ENCODE measurements at regions not wholly inside any gene's neighbourhood (a gene's known extent, or its start where the extent isn't known, plus 50 kb on each side); places are given as distances from the start of the nearest gene placed in this dataset.

- TF ChIP-seq SMAD1 (CRISPR knock-in tag; IDR thresholded peaks at IDR 0.05; ENCODE audit: borderline replicate concordance, low read depth) = no peak
- no peak for TF ChIP-seq ZNF331 (CRISPR knock-in tag; IDR thresholded peaks at IDR 0.05)
- TF ChIP-seq ZSCAN9 (CRISPR knock-in tag; IDR thresholded peaks at IDR 0.05; ENCODE audit: borderline replicate concordance) = no peak
- TF ChIP-seq ZNF263 (CRISPR knock-in tag; IDR thresholded peaks at IDR 0.05) = no peak
- TF ChIP-seq ARID2 (CRISPR knock-in tag; IDR thresholded peaks at IDR 0.05; ENCODE audit: borderline replicate concordance) = no peak
- TF ChIP-seq YY1 (IDR thresholded peaks at IDR 0.05; ENCODE audit: insufficient read depth, insufficient replicate concordance, low read depth, low read length) = no peak
- no peak for TF ChIP-seq ARID4A (CRISPR knock-in tag; IDR thresholded peaks at IDR 0.05; ENCODE audit: borderline replicate concordance)
- TF ChIP-seq EHMT2 (IDR thresholded peaks at IDR 0.05; ENCODE audit: borderline replicate concordance, low read depth, low read length) = no peak
- no peak for TF ChIP-seq FOXK2 (IDR thresholded peaks at IDR 0.05)
- no peak for TF ChIP-seq POLR2A (IDR thresholded peaks at IDR 0.05; ENCODE audit: insufficient read depth in 1 of 2, low read depth in 2 of 2, low read length in 2 of 2)
- no peak for TF ChIP-seq PATZ1 (CRISPR knock-in tag; IDR thresholded peaks at IDR 0.05)
Observed at GRCh38 chr3:22068619-22069018, 317.6 kb upstream of the ZNF385D start.

Data from HepG2 (cell line).